ENCODE measurements at regions not wholly inside any gene's neighbourhood (a gene's known extent, or its start where the extent isn't known, plus 50 kb on each side); places are given as distances from the start of the nearest gene placed in this dataset.

DNA sequence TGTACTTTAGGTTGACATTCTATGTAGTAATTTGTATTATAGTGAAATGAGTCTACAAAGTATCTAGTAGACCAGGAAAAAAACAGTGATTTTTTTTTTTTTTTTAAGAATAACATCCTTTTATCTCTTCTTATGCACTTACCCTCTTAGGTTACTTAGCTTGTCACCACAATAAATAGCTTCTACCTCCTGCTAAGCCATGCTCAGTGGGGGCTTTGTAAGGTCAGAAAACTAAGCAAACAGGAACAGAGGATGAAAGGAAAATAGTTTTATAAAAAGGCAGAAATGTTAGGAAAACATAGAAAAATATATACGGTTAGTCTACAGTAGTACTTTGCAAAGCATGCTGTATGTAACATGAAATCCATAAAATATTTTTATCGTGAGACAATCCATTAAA, 385.3 kb upstream of the ATXN7L3B start:
- Histone ChIP-seq H3K4me1 (replicated peaks in 1 of 4; ENCODE audit: control insufficient read depth in 3 of 4, insufficient read depth in 4 of 4, low read length in 3 of 4) (no peaks in the 10 kb centered on the region), H3K18ac (ENCODE audit: extremely low read depth, low read length) (no peak overlapping the region), H3K23ac (ENCODE audit: insufficient read length) (no peak overlapping the region), H3K9ac (replicated peaks in 1 of 4; ENCODE audit: extremely low read depth in 1 of 4, low read depth in 3 of 4, low read length in 3 of 4) (no peak overlapping the region), H3K36me3 (ENCODE audit: control insufficient read depth in 2 of 4, insufficient read depth in 4 of 4, low read length in 3 of 4) (no peaks in the 10 kb centered on the region; a peak in 1 of 8 replicates), H3K27me3 (replicated peaks in 1 of 4; ENCODE audit: control insufficient read depth in 3 of 4, extremely low read depth in 1 of 4, insufficient read depth in 3 of 4, low read length in 3 of 4) (no peaks in the 10 kb centered on the region; a peak in 1 of 7 replicates), H3K79me1 (ENCODE audit: low read depth, low read length) (no peaks in the 10 kb centered on the region), H2BK20ac (ENCODE audit: low read length) (no peak overlapping the region), H2AK5ac (ENCODE audit: low read depth, low read length) (no peak overlapping the region), H4K8ac (ENCODE audit: extremely low read depth, insufficient read depth, low read length) (no peak overlapping the region), H2BK15ac (ENCODE audit: low read length) (no peak overlapping the region), H3K27ac (ENCODE audit: low read depth, low read length) (no peak overlapping the region), H4K5ac (ENCODE audit: insufficient read length, low read depth, low read length) (no peak overlapping the region), H4K20me1 (replicated peaks in 1 of 2; ENCODE audit: control insufficient read depth in 1 of 2, insufficient read depth in 2 of 2, low read length in 2 of 2) (peaks cover 0 to 1% of the 10 kb centered on the region in 2 experiments), H3K79me2 (ENCODE audit: control insufficient read depth in 1 of 2, insufficient read depth in 2 of 2, low read length in 2 of 2) (no peaks in the 10 kb centered on the region), H3K4ac (replicated peaks; ENCODE audit: insufficient read length, low read depth, low read length) (no peak overlapping the region), H3K14ac (ENCODE audit: insufficient read length) (no peak overlapping the region), H3K23me2 (ENCODE audit: low read depth, low read length) (no peaks in the 10 kb centered on the region), H2AFZ (ENCODE audit: low read length) (no peak overlapping the region), H3K56ac (replicated peaks; ENCODE audit: insufficient read length, low read depth, low read length) (no peak overlapping the region), H2BK120ac (replicated peaks; ENCODE audit: low read depth, low read length) (no peak overlapping the region), H3K9me3 (ENCODE audit: insufficient read depth in 2 of 2, low read depth in 1 of 2, low read length in 1 of 2) (no peaks in the 10 kb centered on the region), H2BK5ac (ENCODE audit: low read depth, low read length) (no peak overlapping the region), H4K91ac (replicated peaks; ENCODE audit: insufficient read length, low read length) (no peak overlapping the region), H3K4me2 (ENCODE audit: insufficient read depth in 1 of 2, low read depth in 2 of 2, low read length in 2 of 2) (no peak overlapping the region), H3K4me3 (ENCODE audit: extremely low read depth in 1 of 4, insufficient read depth in 2 of 4, low read depth in 3 of 4, low read length in 4 of 4) (no peak overlapping the region), H2BK12ac (ENCODE audit: low read depth, low read length) (no peak overlapping the region)
- WGBS, 2 experiments (ENCODE audit: extremely low coverage in 1 of 2, insufficient coverage in 1 of 2, insufficient read length in 1 of 2, insufficient replicate concordance in 2 of 2, low coverage in 1 of 2, low lambda C conversion rate in 2 of 2, missing lambda C conversion rate in 1 of 2) = 90% methylated on average over 2 of the region's 2 CpGs; no CpG with 5 or more reads in 1 of the 2 experiments
- FAIRE-seq (no peak), DNase-seq (ENCODE audit: low read depth in 1 of 2, low spot score in 2 of 2) (no peak)
- CTCF ChIA-PET (ENCODE audit: partially characterized antibody) = interaction anchor here (1.1 to 1.4 kb wide), 2 partner anchors 10 to 40 kb away, joined by 3 to 5 read pairs; no protein-coding TSS in a partner anchor
- POLR2A ChIA-PET (ENCODE audit: partially characterized antibody) = no interaction called here
- TF ChIP-seq SIN3A (conservative IDR thresholded peaks at IDR 0.05 in 1 of 2, IDR thresholded peaks at IDR 0.05 in 1 of 2; ENCODE audit: low read depth in 1 of 2, low read length in 2 of 2) (no peak), CHD1 (IDR thresholded peaks at IDR 0.05; ENCODE audit: low read depth, low read length) (no peak), SUZ12 (IDR thresholded peaks at IDR 0.05; ENCODE audit: low read length) (no peak), ZNF274 (IDR thresholded peaks at IDR 0.05; ENCODE audit: borderline replicate concordance, extremely low read depth, low read length) (no peak), KDM1A (IDR thresholded peaks at IDR 0.05; ENCODE audit: borderline replicate concordance, low read length) (no peak), NRF1 (IDR thresholded peaks at IDR 0.05; ENCODE audit: low read depth, low read length) (no peak), MAX (IDR thresholded peaks at IDR 0.05) (no peak), EP300 (IDR thresholded peaks at IDR 0.05; ENCODE audit: borderline replicate concordance in 1 of 2, low read depth in 2 of 2, low read length in 2 of 2) (no peak), JUND (IDR thresholded peaks at IDR 0.05; ENCODE audit: low read length) (no peak), GABPA (IDR thresholded peaks at IDR 0.05; ENCODE audit: borderline replicate concordance, insufficient read depth, low read length) (no peak), NANOG (IDR thresholded peaks at IDR 0.05; ENCODE audit: insufficient read depth, low read depth, low read length, poor library complexity, severe bottlenecking) (no peak), SP1 (IDR thresholded peaks at IDR 0.05; ENCODE audit: low read depth, low read length) (no peak), CBX8 (IDR thresholded peaks at IDR 0.05; ENCODE audit: borderline replicate concordance, low read depth, low read length) (no peak), RBBP5 (IDR thresholded peaks at IDR 0.05; ENCODE audit: borderline replicate concordance, low read depth, low read length) (no peak)

Measured in H1 (cell line).